ENCODE measurements at regions not wholly inside any gene's neighbourhood (a gene's known extent, or its start where the extent isn't known, plus 50 kb on each side); places are given as distances from the start of the nearest gene placed in this dataset.
"Not testable (repeated sequence)": the region's sequence is repeated elsewhere in the genome, so short reads cannot be mapped to it uniquely, and the experiment has no call there.

DNA sequence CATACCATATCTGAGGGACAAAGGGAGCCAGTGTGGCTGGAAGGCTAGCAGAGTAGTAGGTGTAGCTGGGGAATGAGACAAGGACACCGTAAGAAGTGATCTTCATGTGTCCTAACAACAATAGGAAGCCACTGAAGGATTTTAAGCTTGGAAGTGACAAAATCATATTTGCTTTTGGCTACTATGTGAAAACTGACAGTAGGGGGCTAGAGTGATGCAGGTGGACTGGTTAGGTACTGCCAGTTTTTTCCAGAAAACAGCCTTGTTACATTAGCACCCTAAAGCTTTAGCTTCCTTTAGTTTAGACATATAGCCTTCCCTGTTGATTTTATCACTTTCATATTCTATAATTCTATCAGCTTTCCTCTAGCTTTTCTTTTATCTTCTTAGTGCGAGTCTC lies 637.1 kb downstream of the ANKRD7 start:
- Histone ChIP-seq H3K36me3 (no peaks in the 10 kb centered on the region), H3K4me3 (no peak overlapping the region), H3K27ac (no peak overlapping the region), H3K4me1 (no peaks in the 10 kb centered on the region), H3K9me3 (peaks cover 0 to 4% (median 0%) of the 10 kb centered on the region in 11 donors), H3K27me3 (no peaks in the 10 kb centered on the region)
- WGBS, 2 donors = 80 to 88% methylated on average over 2 of the region's 2 CpGs
- TF ChIP-seq, protein P1, sequence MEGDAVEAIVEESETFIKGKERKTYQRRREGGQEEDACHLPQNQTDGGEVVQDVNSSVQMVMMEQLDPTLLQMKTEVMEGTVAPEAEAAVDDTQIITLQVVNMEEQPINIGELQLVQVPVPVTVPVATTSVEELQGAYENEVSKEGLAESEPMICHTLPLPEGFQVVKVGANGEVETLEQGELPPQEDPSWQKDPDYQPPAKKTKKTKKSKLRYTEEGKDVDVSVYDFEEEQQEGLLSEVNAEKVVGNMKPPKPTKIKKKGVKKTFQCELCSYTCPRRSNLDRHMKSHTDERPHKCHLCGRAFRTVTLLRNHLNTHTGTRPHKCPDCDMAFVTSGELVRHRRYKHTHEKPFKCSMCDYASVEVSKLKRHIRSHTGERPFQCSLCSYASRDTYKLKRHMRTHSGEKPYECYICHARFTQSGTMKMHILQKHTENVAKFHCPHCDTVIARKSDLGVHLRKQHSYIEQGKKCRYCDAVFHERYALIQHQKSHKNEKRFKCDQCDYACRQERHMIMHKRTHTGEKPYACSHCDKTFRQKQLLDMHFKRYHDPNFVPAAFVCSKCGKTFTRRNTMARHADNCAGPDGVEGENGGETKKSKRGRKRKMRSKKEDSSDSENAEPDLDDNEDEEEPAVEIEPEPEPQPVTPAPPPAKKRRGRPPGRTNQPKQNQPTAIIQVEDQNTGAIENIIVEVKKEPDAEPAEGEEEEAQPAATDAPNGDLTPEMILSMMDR (IDR thresholded peaks at IDR 0.05) = no peak
- DNase-seq (no peak), ATAC-seq (no peak)
- intact Hi-C loops (cut with DNase I) = no loop called here

DNA sequence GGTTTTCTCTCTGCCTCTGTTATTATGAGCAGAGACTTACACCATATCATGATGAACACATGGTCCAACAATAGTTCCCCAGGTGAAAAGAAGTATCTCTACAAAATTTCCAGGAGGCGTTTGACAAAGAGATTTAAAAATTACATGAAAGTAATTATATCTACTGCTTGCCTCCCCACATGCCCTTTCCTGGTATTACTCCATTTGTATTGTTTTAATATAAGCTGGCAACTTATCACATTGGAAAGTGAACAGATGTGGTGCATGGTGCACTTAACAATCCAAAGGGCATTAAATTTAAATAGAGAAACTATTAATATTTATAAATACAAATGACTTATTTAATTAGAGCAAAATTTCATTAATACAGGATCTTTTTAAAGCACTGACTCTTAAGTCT lies 638.2 kb downstream of the ANKRD7 start:
- H3K27ac ChIP-seq = no peak overlapping the region
- no peaks in the 10 kb centered on the region for H3K36me3 ChIP-seq
- TF ChIP-seq, protein P1 (IDR thresholded peaks at IDR 0.05) = no peak
- peaks cover 0 to 4% (median 0%) of the 10 kb centered on the region in 11 donors for H3K9me3 ChIP-seq
- H3K4me3 ChIP-seq = no peak overlapping the region
- ATAC-seq (no peak), DNase-seq (no peak)
- intact Hi-C loops (cut with DNase I) = no loop called here
- H3K27me3 ChIP-seq = no peaks in the 10 kb centered on the region
- 57 to 60% methylated on average over 1 of the region's 1 CpG for WGBS, 2 donors
- no peaks in the 10 kb centered on the region for H3K4me1 ChIP-seq

GRCh38 chr7:118863966-118864365 lies 639.5 kb downstream of the ANKRD7 start:
- no peaks in the 10 kb centered on the region for H3K9me3 ChIP-seq
- H3K27ac ChIP-seq = no peak overlapping the region
- no peak overlapping the region for H3K4me3 ChIP-seq
- TF ChIP-seq, protein P1 (IDR thresholded peaks at IDR 0.05) = no peak
- H3K4me1 ChIP-seq = no peaks in the 10 kb centered on the region
- ATAC-seq = no peak
- 60 to 70% methylated on average over 2 of the region's 2 CpGs for WGBS, 2 donors
- no peaks in the 10 kb centered on the region for H3K27me3 ChIP-seq
- intact Hi-C loops (cut with DNase I) = no loop called here
- DNase-seq = no peak
- no peaks in the 10 kb centered on the region for H3K36me3 ChIP-seq

DNA sequence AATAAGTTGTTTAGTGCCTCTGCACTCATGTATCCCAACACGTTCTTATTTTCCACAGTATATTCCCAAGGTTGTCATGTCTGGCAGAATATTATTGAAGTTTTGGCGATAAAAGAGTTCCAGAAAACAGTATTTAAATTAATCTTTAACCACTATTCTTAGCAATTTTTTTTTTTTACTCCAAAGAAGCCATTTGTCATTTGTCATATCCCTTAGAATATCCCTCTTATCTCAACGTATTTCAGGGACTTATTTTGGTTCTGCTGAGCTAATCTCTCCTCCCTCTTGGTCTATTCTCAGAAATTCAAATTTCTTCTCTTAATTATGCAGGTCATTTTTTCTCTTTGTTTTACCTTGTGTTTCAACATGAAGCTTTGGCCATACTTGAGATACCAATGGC lies 643.4 kb downstream of the ANKRD7 start:
- Histone ChIP-seq H3K4me1 (no peaks in the 10 kb centered on the region), H3K27ac (no peak overlapping the region), H3K27me3 (no peaks in the 10 kb centered on the region), H3K36me3 (no peaks in the 10 kb centered on the region), H3K9me3 (no peaks in the 10 kb centered on the region), H3K4me3 (no peak overlapping the region)
- ATAC-seq = no peak
- TF ChIP-seq, protein P1 (IDR thresholded peaks at IDR 0.05) = no peak
- WGBS, 2 donors = 37 to 38% methylated on average over 3 of the region's 3 CpGs
- intact Hi-C loops (cut with DNase I) = no loop called here
- DNase-seq = no peak

DNA sequence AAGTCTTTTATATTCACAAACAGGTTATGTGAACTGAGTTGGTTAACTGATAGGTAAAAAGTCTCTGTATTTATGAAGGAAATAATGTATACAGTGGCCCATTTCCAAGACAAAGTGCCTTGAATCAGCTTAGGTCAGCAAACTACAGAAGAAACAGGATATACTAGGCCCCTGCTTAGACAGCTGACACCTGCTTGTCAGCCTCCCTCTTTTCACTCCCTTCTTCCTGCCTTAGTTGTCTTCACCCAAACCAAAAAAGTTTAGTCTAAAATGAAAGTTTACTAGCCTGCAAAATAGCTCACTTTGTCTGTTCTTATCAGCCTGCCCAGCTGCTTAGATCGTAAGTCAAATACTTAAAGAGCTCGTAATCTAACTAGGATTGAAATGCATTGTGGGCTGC lies 644.6 kb downstream of the ANKRD7 start:
- 37 to 42% methylated on average over 2 of the region's 2 CpGs for WGBS, 2 donors
- H3K36me3 ChIP-seq; intact Hi-C loops (cut with DNase I); H3K4me3 ChIP-seq; H3K4me1 ChIP-seq; ATAC-seq; DNase-seq; H3K27ac ChIP-seq; H3K27me3 ChIP-seq; H3K9me3 ChIP-seq: not testable (repeated sequence)

Measured in heart right ventricle (tissue), 16 donors.